GM12878 (cell line): ENCODE measurements at regions not wholly inside any gene's neighbourhood (a gene's known extent, or its start where the extent isn't known, plus 50 kb on each side); places are given as distances from the start of the nearest gene placed in this dataset.

Experiments
- ATAC-seq: fragments of 200-7000 bp; cut with Tn5 transposase; 3 replicates; pipeline ENCODE4 v1.9.1; 2020; ENCODE audit warnings: mild to moderate bottlenecking, moderate library complexity
- BruUV-seq: library from RNA; stranded (reverse); fragments of 400-500 nt; replicated peaks from 2 replicates; lab custom pipeline; 2021; lab: Mats Ljungman, UMichigan
- CTCF ChIA-PET: fragments of 300-600 bp; sonication (Branson Sonifier 250); formaldehyde crosslinking; extraction: SDS; loops from one replicate; lab custom pipeline; 2021; ENCODE audit warnings: inconsistent platforms; lab: Yijun Ruan, JAX
- POLR2A ChIA-PET: fragments of 350-600 bp; formaldehyde crosslinking; extraction: SDS; loops from one replicate; lab custom pipeline; 2021; ENCODE audit warnings: inconsistent platforms; lab: Charles Lee
- RAD21 ChIA-PET: fragments of 300-600 bp; sonication (Branson Sonifier 250); formaldehyde crosslinking; loops from one replicate; lab custom pipeline; 2023; ENCODE audit warnings: antibody characterized with exemption; ENCODE audit not compliant: unreplicated experiment; lab: Charles Lee
- SMC1A ChIA-PET: fragments of 300-600 bp; sonication (Branson Sonifier 250); formaldehyde crosslinking; loops from one replicate; lab custom pipeline; 2023; ENCODE audit not compliant: unreplicated experiment, uncharacterized antibody; lab: Charles Lee
- DNase-seq: peaks from one replicate; pipeline ENCODE4 v3.0.0-alpha.2; 2011; ENCODE audit warnings: low read depth, low spot score
- FAIRE-seq: peaks from 3 replicates; lab custom pipeline; 2011; peaks lifted over from hg19 to GRCh38; lab: Jason Lieb, UNC
- H2AFZ ChIP-seq: 2 replicates; pipeline ENCODE4 v1.6.0; 2011; ENCODE audit warnings: low read depth, low read length, control low read depth; ENCODE audit not compliant: control insufficient read depth
- H3K27ac ChIP-seq: 2 replicates; pipeline ENCODE4 v1.5.1; 2011; ENCODE audit warnings: control low read depth; ENCODE audit not compliant: control insufficient read depth, insufficient read depth
- H3K27me3 ChIP-seq, 2 experiments: replicated peaks in 1 of 2; 2 replicates each; pipeline versions ENCODE4 v1.6.0 to v1.6.1; 2011; ENCODE audit warnings: low read length in 1 of 2; ENCODE audit not compliant: control insufficient read depth in 2 of 2, insufficient read depth in 2 of 2
- H3K36me3 ChIP-seq, 2 experiments: 2 replicates each; pipeline ENCODE4 v1.5.1; 2011; ENCODE audit warnings: low read length in 1 of 2; ENCODE audit not compliant: control insufficient read depth in 2 of 2, insufficient read depth in 2 of 2
- H3K4me1 ChIP-seq: 2 replicates; pipeline ENCODE4 v1.6.1; 2011; ENCODE audit warnings: mild to moderate bottlenecking, low read length, moderate library complexity, mixed read lengths; ENCODE audit not compliant: control insufficient read depth, insufficient read depth
- H3K4me2 ChIP-seq: 2 replicates; pipeline ENCODE4 v1.6.0; 2011; ENCODE audit warnings: control low read depth; ENCODE audit not compliant: control insufficient read depth, insufficient read depth
- H3K4me3 ChIP-seq: fragments of 200-600 bp; sonication (generic); 2 replicates; pipeline ENCODE4 v1.5.1; 2016
- H3K79me2 ChIP-seq: 2 replicates; pipeline ENCODE4 v1.6.0; 2011; ENCODE audit warnings: low read length; ENCODE audit not compliant: control insufficient read depth, insufficient read depth
- H3K9ac ChIP-seq: 2 replicates; pipeline ENCODE4 v1.8.0; 2011; ENCODE audit warnings: low read length, control low read depth, mixed read lengths; ENCODE audit not compliant: control insufficient read depth, insufficient read depth
- H3K9me3 ChIP-seq: replicated peaks from 3 replicates; pipeline ENCODE4 v1.5.1; 2011; ENCODE audit warnings: mild to moderate bottlenecking, low read length; ENCODE audit not compliant: control insufficient read depth, insufficient read depth
- H4K20me1 ChIP-seq: 2 replicates; pipeline ENCODE4 v1.6.0; 2011; ENCODE audit not compliant: control insufficient read depth, insufficient read depth
- CHD2 ChIP-seq: IDR thresholded peaks from 2 replicates; pipeline ENCODE4 v1.6.1; 2011; ENCODE audit warnings: low read depth, low read length, improper control_type of control experiment, borderline replicate concordance
- ELK1 ChIP-seq: IDR thresholded peaks from 2 replicates; pipeline ENCODE4 v1.6.1; 2012; ENCODE audit warnings: low read depth, low read length, improper control_type of control experiment
- JUND ChIP-seq: IDR thresholded peaks from 2 replicates; pipeline ENCODE4 v1.6.1; 2012; ENCODE audit warnings: low read depth, mild to moderate bottlenecking, low read length, improper control_type of control experiment, moderate library complexity
- KDM1A ChIP-seq: fragments of 200-600 bp; sonication (generic); IDR thresholded peaks from 2 replicates; pipeline ENCODE4 v1.6.1; 2016; ENCODE audit warnings: borderline replicate concordance
- KLF5 ChIP-seq: fragments of 450-650 bp; IDR thresholded peaks from 2 replicates; pipeline ENCODE4 v1.6.1; 2014; ENCODE audit warnings: mild to moderate bottlenecking; ENCODE audit not compliant: partially characterized antibody
- POLR2AphosphoS2 ChIP-seq: IDR thresholded peaks from 2 replicates; pipeline ENCODE4 v1.6.1; 2011; ENCODE audit warnings: low read depth, mild to moderate bottlenecking, low read length, improper control_type of control experiment, moderate library complexity
- SIN3A ChIP-seq: IDR thresholded peaks from 2 replicates; pipeline ENCODE4 v1.6.1; 2012; ENCODE audit warnings: low read depth, low read length, improper control_type of control experiment
- ZNF207 ChIP-seq: fragments of 450-650 bp; IDR thresholded peaks from 2 replicates; pipeline ENCODE4 v1.6.1; 2014; ENCODE audit warnings: antibody characterized with exemption, mild to moderate bottlenecking, borderline replicate concordance
- WGBS: methylation state at CpG from one replicate; pipeline ENCODE4 v1.1.6; 2016; ENCODE audit warnings: low lambda C conversion rate; ENCODE audit not compliant: insufficient replicate concordance, insufficient coverage; ENCODE audit errors: missing lambda C conversion rate; 5-methylcytosine and 5-hydroxymethylcytosine counted together
- in situ Hi-C: fragments of 300-500 bp; cut with MboI; formaldehyde crosslinking; loops from 9 replicates; pipeline ENCODE4 v1.14.3; 2018; ENCODE audit warnings: mixed read lengths
- intact Hi-C: fragments of 100-400 bp; cut with micrococcal nuclease; formaldehyde crosslinking; loops from one replicate; pipeline ENCODE4 v1.14.2; 2022; ENCODE audit not compliant: unreplicated experiment

GRCh38 chr3:78049521-78049920, 1009.6 kb downstream of the ROBO2 start (continued):
- no peak for TF ChIP-seq KDM1A

- H3K9me3 ChIP-seq, result no peaks in the 10 kb centered on the region
- no peaks in the 10 kb centered on the region for H3K27me3 ChIP-seq
- FAIRE-seq (no peak), ATAC-seq (no peak), DNase-seq (no peak)
- BruUV-seq, result no TSS peak
- ChIA-PET SMC1A (no interaction called here), POLR2A (no interaction called here), CTCF (no interaction called here), RAD21 (no interaction called here)
- H3K4me1 ChIP-seq, result no peaks in the 10 kb centered on the region
- no peak overlapping the region for H3K4me3 ChIP-seq
- H3K36me3 ChIP-seq, result no peaks in the 10 kb centered on the region
- H3K4me2 ChIP-seq, result no peak overlapping the region
- 48% methylated on average over 4 of the region's 4 CpGs for WGBS
- H2AFZ ChIP-seq, result no peak overlapping the region
- H3K9ac ChIP-seq, result no peak overlapping the region
- intact Hi-C loops, result no loop called here
- H4K20me1 ChIP-seq, result no peaks in the 10 kb centered on the region
- H3K27ac ChIP-seq, result no peak overlapping the region
- no peaks in the 10 kb centered on the region for H3K79me2 ChIP-seq
- in situ Hi-C loops, result no loop called here
- TF ChIP-seq SIN3A, result no peak
- TF ChIP-seq CHD2, result no peak
- no peak for TF ChIP-seq KLF5
- no peak for TF ChIP-seq POLR2AphosphoS2
- no peak for TF ChIP-seq JUND
- TF ChIP-seq ELK1, result no peak
- TF ChIP-seq ZNF207, result no peak
- TF ChIP-seq, all 136 proteins: peak for 0
Measured at GRCh38 chr3:78050276-78051065, 1010.6 kb downstream of the ROBO2 start.
